MM.1S (cell line): ENCODE measurements at regions not wholly inside any gene's neighbourhood (a gene's known extent, or its start where the extent isn't known, plus 50 kb on each side); places are given as distances from the start of the nearest gene placed in this dataset.

ENCODE experiments used
- EZH2 ChIP-seq: fragments of 300-600 bp; sonication (generic); optimal IDR thresholded peaks from 2 replicates; pipeline ENCODE3; 2017; ENCODE audit warnings: low read depth, mild to moderate bottlenecking, antibody characterized with exemption, low read length, mixed read lengths
- EZH2phosphoT487 ChIP-seq: fragments of 300-600 bp; sonication (generic); IDR thresholded peaks from 2 replicates; pipeline ENCODE4 v1.6.1; 2018; ENCODE audit warnings: antibody characterized with exemption, low read length
- TF ChIP-seq, protein P1 (sequence below): fragments of 300-600 bp; sonication (generic); IDR thresholded peaks from 2 replicates; pipeline ENCODE4 v1.5.1; 2016; ENCODE audit warnings: antibody characterized with exemption, low read length, mixed read lengths

GRCh38 chr13:61275736-61276135 is 139.9 kb downstream of the PCDH20 start:
- TF ChIP-seq, protein P1, sequence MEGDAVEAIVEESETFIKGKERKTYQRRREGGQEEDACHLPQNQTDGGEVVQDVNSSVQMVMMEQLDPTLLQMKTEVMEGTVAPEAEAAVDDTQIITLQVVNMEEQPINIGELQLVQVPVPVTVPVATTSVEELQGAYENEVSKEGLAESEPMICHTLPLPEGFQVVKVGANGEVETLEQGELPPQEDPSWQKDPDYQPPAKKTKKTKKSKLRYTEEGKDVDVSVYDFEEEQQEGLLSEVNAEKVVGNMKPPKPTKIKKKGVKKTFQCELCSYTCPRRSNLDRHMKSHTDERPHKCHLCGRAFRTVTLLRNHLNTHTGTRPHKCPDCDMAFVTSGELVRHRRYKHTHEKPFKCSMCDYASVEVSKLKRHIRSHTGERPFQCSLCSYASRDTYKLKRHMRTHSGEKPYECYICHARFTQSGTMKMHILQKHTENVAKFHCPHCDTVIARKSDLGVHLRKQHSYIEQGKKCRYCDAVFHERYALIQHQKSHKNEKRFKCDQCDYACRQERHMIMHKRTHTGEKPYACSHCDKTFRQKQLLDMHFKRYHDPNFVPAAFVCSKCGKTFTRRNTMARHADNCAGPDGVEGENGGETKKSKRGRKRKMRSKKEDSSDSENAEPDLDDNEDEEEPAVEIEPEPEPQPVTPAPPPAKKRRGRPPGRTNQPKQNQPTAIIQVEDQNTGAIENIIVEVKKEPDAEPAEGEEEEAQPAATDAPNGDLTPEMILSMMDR, result no peak
- TF ChIP-seq EZH2, result no peak
- no peak for TF ChIP-seq EZH2phosphoT487
